ENCODE measurements at regions not wholly inside any gene's neighbourhood (a gene's known extent, or its start where the extent isn't known, plus 50 kb on each side); places are given as distances from the start of the nearest gene placed in this dataset.

GRCh38 chr7:116436305-116436826 lies 63.2 kb upstream of the CAV2 start:
- 89% methylated on average over 4 of the region's 5 CpGs for WGBS
- Histone ChIP-seq H3K27ac (replicated peaks in 1 of 4) (no peak overlapping the region), H3K4me1 (peaks cover 0 to 20% (median 9%) of the 10 kb centered on the region in 4 donors), H3K27me3 (no peaks in the 10 kb centered on the region), H3K4me3 (no peak overlapping the region), H3K36me3 (no peaks in the 10 kb centered on the region), H3K9me3 (no peaks in the 10 kb centered on the region)
- intact Hi-C loops (cut with DNase I) = loop anchor here (5.0 to 10.0 kb wide), 2 partner anchors 119 to 148 kb away; no protein-coding TSS in a partner anchor
- TF ChIP-seq POLR2A (IDR thresholded peaks at IDR 0.05; ENCODE audit: low read depth) = no peak
- no peak for DNase-seq (ENCODE audit: extremely low spot score)

DNA sequence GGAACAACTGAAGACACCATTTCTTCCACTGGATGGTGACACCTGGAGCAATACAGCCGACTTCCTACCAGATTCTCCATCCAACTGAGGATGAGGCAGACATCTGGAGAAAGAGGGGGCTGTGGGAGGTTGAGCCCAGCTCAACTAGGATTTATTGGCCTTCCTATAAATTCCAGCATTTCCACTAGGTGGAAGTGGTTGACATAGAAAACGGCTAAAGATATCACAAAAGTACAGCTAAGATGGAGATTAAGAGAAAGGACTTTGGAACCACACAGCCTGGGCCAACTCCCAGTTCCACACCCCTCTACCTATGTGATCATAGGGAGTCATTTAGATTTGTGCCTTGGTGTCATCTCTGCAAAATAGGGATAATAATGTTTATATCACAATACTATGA lies 61.3 kb upstream of the CAV2 start:
- WGBS = 48% methylated on average over 2 of the region's 2 CpGs
- no peak for DNase-seq (ENCODE audit: extremely low spot score)
- Histone ChIP-seq H3K4me1 (peaks cover 5 to 34% (median 12%) of the 10 kb centered on the region in 4 donors), H3K27me3 (no peaks in the 10 kb centered on the region), H3K9me3 (no peaks in the 10 kb centered on the region), H3K27ac (replicated peaks in 1 of 4) (no peak overlapping the region), H3K4me3 (no peak overlapping the region), H3K36me3 (no peaks in the 10 kb centered on the region)
- intact Hi-C loops (cut with DNase I) = loop anchor here (5.0 to 10.0 kb wide), 2 partner anchors 121 to 147 kb away; no protein-coding TSS in a partner anchor
- no peak for TF ChIP-seq EP300 (IDR thresholded peaks at IDR 0.05)
- TF ChIP-seq, protein P1, sequence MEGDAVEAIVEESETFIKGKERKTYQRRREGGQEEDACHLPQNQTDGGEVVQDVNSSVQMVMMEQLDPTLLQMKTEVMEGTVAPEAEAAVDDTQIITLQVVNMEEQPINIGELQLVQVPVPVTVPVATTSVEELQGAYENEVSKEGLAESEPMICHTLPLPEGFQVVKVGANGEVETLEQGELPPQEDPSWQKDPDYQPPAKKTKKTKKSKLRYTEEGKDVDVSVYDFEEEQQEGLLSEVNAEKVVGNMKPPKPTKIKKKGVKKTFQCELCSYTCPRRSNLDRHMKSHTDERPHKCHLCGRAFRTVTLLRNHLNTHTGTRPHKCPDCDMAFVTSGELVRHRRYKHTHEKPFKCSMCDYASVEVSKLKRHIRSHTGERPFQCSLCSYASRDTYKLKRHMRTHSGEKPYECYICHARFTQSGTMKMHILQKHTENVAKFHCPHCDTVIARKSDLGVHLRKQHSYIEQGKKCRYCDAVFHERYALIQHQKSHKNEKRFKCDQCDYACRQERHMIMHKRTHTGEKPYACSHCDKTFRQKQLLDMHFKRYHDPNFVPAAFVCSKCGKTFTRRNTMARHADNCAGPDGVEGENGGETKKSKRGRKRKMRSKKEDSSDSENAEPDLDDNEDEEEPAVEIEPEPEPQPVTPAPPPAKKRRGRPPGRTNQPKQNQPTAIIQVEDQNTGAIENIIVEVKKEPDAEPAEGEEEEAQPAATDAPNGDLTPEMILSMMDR (IDR thresholded peaks at IDR 0.05) = peak in 2 of 3 experiments; percentile 11 to 12

DNA sequence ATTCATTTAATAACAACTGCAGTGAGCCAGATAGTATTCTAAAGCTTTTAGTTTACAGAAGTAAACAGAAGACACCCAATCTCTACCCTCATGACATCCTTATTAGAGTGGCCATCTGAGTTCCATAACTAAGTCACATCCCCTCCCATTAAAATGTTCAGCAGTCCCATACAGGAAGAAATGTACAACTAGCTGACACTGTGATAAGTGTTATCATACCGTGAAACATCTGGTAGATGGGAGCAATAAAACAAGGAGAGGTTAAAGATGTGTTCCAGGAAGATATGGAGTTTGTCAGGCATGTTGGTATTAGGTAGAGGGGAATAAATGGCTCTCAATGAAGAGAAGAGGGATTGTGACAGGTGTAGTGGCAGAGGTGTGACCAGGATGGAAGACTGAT lies 60.5 kb upstream of the CAV2 start:
- Histone ChIP-seq H3K36me3 (no peaks in the 10 kb centered on the region), H3K9me3 (no peaks in the 10 kb centered on the region), H3K27me3 (no peaks in the 10 kb centered on the region), H3K4me1 (peaks cover 7 to 41% (median 14%) of the 10 kb centered on the region in 4 donors), H3K4me3 (no peak overlapping the region), H3K27ac (replicated peaks in 1 of 4) (no peak overlapping the region)
- intact Hi-C loops (cut with DNase I) = loop anchor here (5.0 to 10.0 kb wide), 2 partner anchors 122 to 146 kb away; no protein-coding TSS in a partner anchor
- TF ChIP-seq EP300 (IDR thresholded peaks at IDR 0.05) = no peak
- TF ChIP-seq POLR2A (IDR thresholded peaks at IDR 0.05; ENCODE audit: low read depth) = no peak
- TF ChIP-seq, protein P1 (IDR thresholded peaks at IDR 0.05) = no peak
- no peak for TF ChIP-seq POLR2AphosphoS5 (IDR thresholded peaks at IDR 0.05)
- no peak for DNase-seq (ENCODE audit: extremely low spot score)
- WGBS = 80% methylated on average over 1 of the region's 1 CpG

GRCh38 chr7:116439841-116440549 lies 59.5 kb upstream of the CAV2 start:
- intact Hi-C loops (cut with DNase I) = loop anchor here (5.0 to 10.0 kb wide), 2 partner anchors 123 to 145 kb away; no protein-coding TSS in a partner anchor

GRCh38 chr7:116441534-116441933 lies 58.0 kb upstream of the CAV2 start:
- no peaks in the 10 kb centered on the region for H3K27me3 ChIP-seq
- no peaks in the 10 kb centered on the region for H3K36me3 ChIP-seq
- H3K27ac ChIP-seq (replicated peaks in 1 of 4) = peak overlapping the region; percentile 24 to 55 (median 50)
- no peak overlapping the region for H3K4me3 ChIP-seq
- no peak for DNase-seq (ENCODE audit: extremely low spot score)
- peaks cover 14 to 37% (median 19%) of the 10 kb centered on the region in 4 donors for H3K4me1 ChIP-seq
- intact Hi-C loops (cut with DNase I) = no loop called here
- TF ChIP-seq POLR2AphosphoS5 (IDR thresholded peaks at IDR 0.05) (no peak), POLR2A (IDR thresholded peaks at IDR 0.05; ENCODE audit: low read depth) (no peak), EP300 (IDR thresholded peaks at IDR 0.05) (no peak)
- TF ChIP-seq, protein P1 (IDR thresholded peaks at IDR 0.05) = no peak
- no peaks in the 10 kb centered on the region for H3K9me3 ChIP-seq
- WGBS = 67% methylated on average over 4 of the region's 4 CpGs

More at GRCh38 chr7:116439841-116440549, 59.5 kb upstream of the CAV2 start:
- Histone ChIP-seq H3K27me3 (no peaks in the 10 kb centered on the region), H3K4me1 (peaks cover 8 to 35% (median 14%) of the 10 kb centered on the region in 4 donors), H3K9me3 (no peaks in the 10 kb centered on the region), H3K4me3 (no peak overlapping the region), H3K36me3 (no peaks in the 10 kb centered on the region), H3K27ac (replicated peaks in 1 of 4) (peak overlapping the region in 1 of 4 donors; percentile 16)
- no peak for TF ChIP-seq EP300 (IDR thresholded peaks at IDR 0.05)
- TF ChIP-seq, protein P1 (IDR thresholded peaks at IDR 0.05) = no peak
- WGBS = 75% methylated on average over 4 of the region's 4 CpGs
- DNase-seq (ENCODE audit: extremely low spot score) = no peak

Measured in esophagus muscularis mucosa (tissue), 4 donors.